Astrocyte (in vitro differentiated cells and primary cell): ENCODE measurements at regions not wholly inside any gene's neighbourhood (a gene's known extent, or its start where the extent isn't known, plus 50 kb on each side); places are given as distances from the start of the nearest gene placed in this dataset.

Experiments
- DNase-seq: peaks from one replicate; pipeline ENCODE4 v3.0.0-alpha.2; 2010; ENCODE audit warnings: low read depth
- FAIRE-seq: peaks from 2 replicates; lab custom pipeline; 2011; peaks lifted over from hg19 to GRCh38; lab: Jason Lieb, UNC
- H2AFZ ChIP-seq: 2 replicates; pipeline ENCODE4 v1.6.0; 2012; ENCODE audit warnings: low read depth, low read length, inconsistent platforms
- H3K27ac ChIP-seq: 2 replicates; pipeline ENCODE4 v1.5.1; 2011; ENCODE audit warnings: low read depth, low read length, inconsistent platforms
- H3K27me3 ChIP-seq: 2 replicates; pipeline ENCODE4 v1.6.0; 2011; ENCODE audit warnings: low read length, inconsistent platforms; ENCODE audit not compliant: insufficient read depth
- H3K36me3 ChIP-seq: 2 replicates; pipeline ENCODE4 v1.5.1; 2011; ENCODE audit warnings: low read length, inconsistent platforms; ENCODE audit not compliant: insufficient read depth
- H3K4me1 ChIP-seq: 2 replicates; pipeline ENCODE4 v1.5.1; 2011; ENCODE audit warnings: low read length, inconsistent platforms; ENCODE audit not compliant: insufficient read depth
- H3K4me2 ChIP-seq: 2 replicates; pipeline ENCODE4 v1.6.0; 2012; ENCODE audit warnings: low read length, inconsistent platforms
- H3K4me3 ChIP-seq: 2 replicates; pipeline ENCODE4 v1.5.1; 2011; ENCODE audit warnings: low read depth, mild to moderate bottlenecking, low read length, inconsistent platforms; ENCODE audit not compliant: insufficient read depth
- H3K79me2 ChIP-seq: 2 replicates; pipeline ENCODE4 v1.6.0; 2012; ENCODE audit warnings: mild to moderate bottlenecking, low read length, inconsistent platforms; ENCODE audit not compliant: insufficient read depth
- H3K9ac ChIP-seq: 2 replicates; pipeline ENCODE4 v1.6.0; 2012; ENCODE audit warnings: mild to moderate bottlenecking, low read length, inconsistent platforms
- H3K9me3 ChIP-seq: 2 replicates; pipeline ENCODE4 v1.5.1; 2012; ENCODE audit warnings: low read depth, mild to moderate bottlenecking, low read length, inconsistent platforms; ENCODE audit not compliant: insufficient read depth
- H4K20me1 ChIP-seq: 2 replicates; pipeline ENCODE4 v1.6.0; 2012; ENCODE audit warnings: low read length, inconsistent platforms; ENCODE audit not compliant: insufficient read depth
- H3K27ac Mint-ChIP-seq: one replicate; pipeline ENCODE4 v1.8.0; 2021; ENCODE audit warnings: mild to moderate bottlenecking, mixed read lengths; ENCODE audit not compliant: unreplicated experiment
- H3K27me3 Mint-ChIP-seq: one replicate; pipeline ENCODE4 v1.8.0; 2021; ENCODE audit warnings: low read depth, mixed read lengths; ENCODE audit not compliant: unreplicated experiment
- H3K36me3 Mint-ChIP-seq: one replicate; pipeline ENCODE4 v1.8.0; 2021; ENCODE audit warnings: low read depth, mixed read lengths; ENCODE audit not compliant: unreplicated experiment
- H3K4me1 Mint-ChIP-seq: one replicate; pipeline ENCODE4 v1.8.0; 2021; ENCODE audit warnings: low read depth, mixed read lengths; ENCODE audit not compliant: unreplicated experiment
- H3K4me3 Mint-ChIP-seq: one replicate; pipeline ENCODE4 v1.8.0; 2021; ENCODE audit warnings: mild to moderate bottlenecking, moderate library complexity, mixed read lengths; ENCODE audit not compliant: unreplicated experiment
- H3K9me3 Mint-ChIP-seq: one replicate; pipeline ENCODE4 v1.8.0; 2021; ENCODE audit warnings: mild to moderate bottlenecking, mixed read lengths; ENCODE audit not compliant: unreplicated experiment
- EZH2 ChIP-seq: IDR thresholded peaks from 2 replicates; pipeline ENCODE4 v1.6.1; 2012; ENCODE audit warnings: mild to moderate bottlenecking, low read length, inconsistent platforms; ENCODE audit not compliant: insufficient read depth
- TF ChIP-seq, protein P1 (sequence below): IDR thresholded peaks from 2 replicates; pipeline ENCODE4 v1.5.1; 2011; ENCODE audit warnings: low read depth, mild to moderate bottlenecking, inconsistent platforms, low read length, moderate library complexity; ENCODE audit not compliant: insufficient read depth

DNA sequence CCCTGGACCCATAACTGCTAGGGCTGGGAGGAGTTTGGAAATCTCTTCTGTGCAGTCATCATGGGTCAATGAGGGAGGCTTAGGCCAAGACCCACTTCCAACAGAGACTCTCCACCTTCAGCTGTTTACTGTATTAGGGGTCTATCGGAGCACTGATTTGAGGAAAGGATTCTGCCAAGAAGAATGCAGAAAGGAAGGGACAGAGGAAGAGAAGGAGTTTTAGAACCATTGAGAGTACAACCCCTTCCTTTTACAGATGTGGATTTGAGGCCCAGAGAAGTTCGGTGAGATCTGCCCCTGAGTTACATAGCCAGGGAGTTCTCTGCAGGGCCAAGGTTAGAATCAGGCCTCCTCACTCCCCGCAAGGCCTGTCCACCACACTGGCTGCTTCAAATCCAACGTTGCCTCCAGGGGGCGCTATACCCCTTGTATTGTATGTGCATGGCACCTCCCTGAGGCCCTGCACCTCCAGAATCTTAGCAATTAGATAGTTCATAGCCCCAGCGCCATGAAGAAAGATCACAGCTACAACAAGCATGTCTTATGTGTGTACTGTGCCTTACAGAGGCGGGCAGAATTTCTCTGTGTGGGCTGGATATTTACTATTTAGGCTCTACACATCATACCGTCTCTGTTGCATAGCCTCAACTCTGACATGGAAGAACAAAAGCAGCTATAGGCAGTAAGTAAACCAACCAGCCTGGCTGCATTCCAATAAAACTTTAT, 246.8 kb downstream of the SKIDA1 start:
- no peaks in the 10 kb centered on the region for H3K79me2 ChIP-seq
- H3K9me3 ChIP-seq = peaks cover 3% of the 10 kb centered on the region
- H3K4me1 Mint-ChIP-seq = peaks cover 20% of the 10 kb centered on the region
- no peaks in the 10 kb centered on the region for H3K27me3 Mint-ChIP-seq
- DNase-seq (peak; percentile 80), FAIRE-seq (no peak)
- H3K36me3 Mint-ChIP-seq = no peaks in the 10 kb centered on the region
- no peak overlapping the region for H3K4me3 ChIP-seq
- H3K4me1 ChIP-seq = peaks cover 3% of the 10 kb centered on the region
- H3K9me3 Mint-ChIP-seq = peaks cover 4% of the 10 kb centered on the region
- no peak overlapping the region for H3K27ac Mint-ChIP-seq
- peak overlapping the region; percentile 49 for H2AFZ ChIP-seq
- H3K4me3 Mint-ChIP-seq = no peak overlapping the region
- TF ChIP-seq EZH2 = no peak
- TF ChIP-seq, protein P1, sequence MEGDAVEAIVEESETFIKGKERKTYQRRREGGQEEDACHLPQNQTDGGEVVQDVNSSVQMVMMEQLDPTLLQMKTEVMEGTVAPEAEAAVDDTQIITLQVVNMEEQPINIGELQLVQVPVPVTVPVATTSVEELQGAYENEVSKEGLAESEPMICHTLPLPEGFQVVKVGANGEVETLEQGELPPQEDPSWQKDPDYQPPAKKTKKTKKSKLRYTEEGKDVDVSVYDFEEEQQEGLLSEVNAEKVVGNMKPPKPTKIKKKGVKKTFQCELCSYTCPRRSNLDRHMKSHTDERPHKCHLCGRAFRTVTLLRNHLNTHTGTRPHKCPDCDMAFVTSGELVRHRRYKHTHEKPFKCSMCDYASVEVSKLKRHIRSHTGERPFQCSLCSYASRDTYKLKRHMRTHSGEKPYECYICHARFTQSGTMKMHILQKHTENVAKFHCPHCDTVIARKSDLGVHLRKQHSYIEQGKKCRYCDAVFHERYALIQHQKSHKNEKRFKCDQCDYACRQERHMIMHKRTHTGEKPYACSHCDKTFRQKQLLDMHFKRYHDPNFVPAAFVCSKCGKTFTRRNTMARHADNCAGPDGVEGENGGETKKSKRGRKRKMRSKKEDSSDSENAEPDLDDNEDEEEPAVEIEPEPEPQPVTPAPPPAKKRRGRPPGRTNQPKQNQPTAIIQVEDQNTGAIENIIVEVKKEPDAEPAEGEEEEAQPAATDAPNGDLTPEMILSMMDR = peak; percentile 74
- no peaks in the 10 kb centered on the region for H4K20me1 ChIP-seq
- no peak overlapping the region for H3K9ac ChIP-seq
- no peak overlapping the region for H3K27ac ChIP-seq
- H3K36me3 ChIP-seq = no peaks in the 10 kb centered on the region
- H3K27me3 ChIP-seq = no peaks in the 10 kb centered on the region
- H3K4me2 ChIP-seq = no peak overlapping the region

DNA sequence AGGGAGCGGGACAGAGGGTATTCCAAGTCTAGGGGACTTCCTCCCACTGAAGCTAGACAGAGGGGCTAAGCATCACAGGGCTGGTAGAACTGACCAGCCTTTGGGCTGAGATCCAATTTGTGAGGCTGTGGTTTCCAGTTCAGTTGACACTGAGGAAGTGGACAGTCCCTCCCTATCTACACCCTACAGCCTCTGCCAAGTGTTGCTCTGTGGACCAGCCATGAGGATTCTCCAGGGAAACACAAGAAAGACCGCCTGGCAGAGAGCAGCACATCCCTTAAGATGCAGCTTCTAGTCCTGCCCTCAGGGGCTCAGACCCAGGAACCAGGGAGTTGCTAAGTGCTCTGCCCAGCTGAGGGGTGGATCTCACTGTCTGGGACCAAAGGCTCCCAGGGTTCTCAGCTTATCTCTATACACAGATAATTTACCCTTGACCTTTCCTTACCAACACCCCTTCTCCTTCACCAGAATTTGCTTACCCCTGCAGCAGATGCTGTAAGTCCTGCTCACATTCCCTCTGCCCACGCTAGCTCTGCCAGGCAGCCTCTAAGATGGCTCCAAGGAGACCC, 252.0 kb downstream of the SKIDA1 start:
- no peak overlapping the region for H3K27ac Mint-ChIP-seq

More for the DNA sequence above, 252.0 kb downstream of the SKIDA1 start:
- Histone ChIP-seq H3K4me3 (no peak overlapping the region), H3K27ac (no peak overlapping the region), H3K36me3 (no peaks in the 10 kb centered on the region), H3K4me1 (peaks cover 3% of the 10 kb centered on the region), H3K4me2 (no peak overlapping the region), H4K20me1 (no peaks in the 10 kb centered on the region), H3K9ac (no peak overlapping the region), H3K79me2 (no peaks in the 10 kb centered on the region), H2AFZ (no peak overlapping the region), H3K27me3 (no peaks in the 10 kb centered on the region), H3K9me3 (peaks cover 3% of the 10 kb centered on the region)
- Mint-ChIP-seq H3K4me1 (peaks cover under 1% of the 10 kb centered on the region), H3K36me3 (no peaks in the 10 kb centered on the region), H3K9me3 (peaks cover 4% of the 10 kb centered on the region), H3K4me3 (no peak overlapping the region), H3K27me3 (no peaks in the 10 kb centered on the region)
- no peak for TF ChIP-seq EZH2
- TF ChIP-seq, protein P1 = no peak
- FAIRE-seq (no peak), DNase-seq (no peak)
